ENCODE measurements at regions not wholly inside any gene's neighbourhood (a gene's known extent, or its start where the extent isn't known, plus 50 kb on each side); places are given as distances from the start of the nearest gene placed in this dataset.

DNA sequence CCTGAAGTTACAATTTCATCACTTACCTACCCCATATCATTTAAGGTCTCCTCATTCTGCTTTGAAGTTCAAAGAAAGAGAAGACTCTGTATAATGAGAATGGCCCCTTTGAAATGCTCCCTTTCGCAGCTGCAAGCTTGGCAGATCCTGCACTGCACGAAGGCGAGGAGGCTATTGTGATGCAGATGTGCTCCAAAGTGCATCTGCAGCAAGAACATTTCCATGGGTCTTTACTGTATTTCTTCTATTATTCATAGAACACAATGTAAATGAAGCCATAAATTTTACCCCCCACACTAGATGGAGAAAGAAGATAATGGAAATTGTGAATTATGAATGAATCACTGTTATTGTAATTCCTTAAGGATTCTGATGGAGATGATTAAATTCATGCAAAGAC, 178.7 kb downstream of the CHD9NB start:
- TF ChIP-seq, protein P1, sequence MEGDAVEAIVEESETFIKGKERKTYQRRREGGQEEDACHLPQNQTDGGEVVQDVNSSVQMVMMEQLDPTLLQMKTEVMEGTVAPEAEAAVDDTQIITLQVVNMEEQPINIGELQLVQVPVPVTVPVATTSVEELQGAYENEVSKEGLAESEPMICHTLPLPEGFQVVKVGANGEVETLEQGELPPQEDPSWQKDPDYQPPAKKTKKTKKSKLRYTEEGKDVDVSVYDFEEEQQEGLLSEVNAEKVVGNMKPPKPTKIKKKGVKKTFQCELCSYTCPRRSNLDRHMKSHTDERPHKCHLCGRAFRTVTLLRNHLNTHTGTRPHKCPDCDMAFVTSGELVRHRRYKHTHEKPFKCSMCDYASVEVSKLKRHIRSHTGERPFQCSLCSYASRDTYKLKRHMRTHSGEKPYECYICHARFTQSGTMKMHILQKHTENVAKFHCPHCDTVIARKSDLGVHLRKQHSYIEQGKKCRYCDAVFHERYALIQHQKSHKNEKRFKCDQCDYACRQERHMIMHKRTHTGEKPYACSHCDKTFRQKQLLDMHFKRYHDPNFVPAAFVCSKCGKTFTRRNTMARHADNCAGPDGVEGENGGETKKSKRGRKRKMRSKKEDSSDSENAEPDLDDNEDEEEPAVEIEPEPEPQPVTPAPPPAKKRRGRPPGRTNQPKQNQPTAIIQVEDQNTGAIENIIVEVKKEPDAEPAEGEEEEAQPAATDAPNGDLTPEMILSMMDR (conservative IDR thresholded peaks at IDR 0.05): no peak
- no peak for TF ChIP-seq EZH2 (IDR thresholded peaks at IDR 0.05; ENCODE audit: low read depth)

Data from PC-9 (cell line).